DND-41 (cell line): ENCODE measurements at regions not wholly inside any gene's neighbourhood (a gene's known extent, or its start where the extent isn't known, plus 50 kb on each side); places are given as distances from the start of the nearest gene placed in this dataset.

ENCODE experiments used
- CTCF ChIP-seq: IDR thresholded peaks from 2 replicates; pipeline ENCODE4 v1.5.1; 2012; ENCODE audit warnings: borderline replicate concordance, low read length, moderate library complexity, mild to moderate bottlenecking; ENCODE audit not compliant: poor library complexity, severe bottlenecking; ENCODE audit errors: extremely low read depth
- EZH2 ChIP-seq: IDR thresholded peaks from 3 replicates; pipeline ENCODE4 v1.6.1; 2012; ENCODE audit warnings: borderline replicate concordance, low read depth, mild to moderate bottlenecking, moderate library complexity, low read length, inconsistent platforms; ENCODE audit not compliant: severe bottlenecking

- TF ChIP-seq CTCF (no peak), EZH2 (no peak)
Measured at GRCh38 chr10:130380056-130380455, 243.9 kb downstream of the GLRX3 start.
